ENCODE measurements at regions not wholly inside any gene's neighbourhood (a gene's known extent, or its start where the extent isn't known, plus 50 kb on each side); places are given as distances from the start of the nearest gene placed in this dataset.

GRCh38 chr7:21076574-21076973 is 289.9 kb upstream of the SP8 start:
- TF ChIP-seq CTCF (IDR thresholded peaks at IDR 0.05; ENCODE audit: insufficient read depth, low read length, poor library complexity, severe bottlenecking) = no peak
- Histone ChIP-seq H3K27me3 (replicated peaks; ENCODE audit: control insufficient read depth, insufficient read depth, low read length) (no peaks in the 10 kb centered on the region), H3K4me3 (replicated peaks; ENCODE audit: low read depth, low read length) (no peak overlapping the region), H3K36me3 (ENCODE audit: control insufficient read depth, insufficient read depth, low read length) (no peaks in the 10 kb centered on the region)
- DNase-seq (ENCODE audit: extremely low read depth, insufficient read length) = no peak

- no peak for TF ChIP-seq CTCF (IDR thresholded peaks at IDR 0.05; ENCODE audit: insufficient read depth, low read length, poor library complexity, severe bottlenecking)
- DNase-seq (ENCODE audit: extremely low read depth, insufficient read length) = no peak
- no peaks in the 10 kb centered on the region for H3K36me3 ChIP-seq (ENCODE audit: control insufficient read depth, insufficient read depth, low read length)
- no peaks in the 10 kb centered on the region for H3K27me3 ChIP-seq (replicated peaks; ENCODE audit: control insufficient read depth, insufficient read depth, low read length)
- H3K4me3 ChIP-seq (replicated peaks; ENCODE audit: low read depth, low read length) = no peak overlapping the region
Measured at GRCh38 chr7:21077602-21078001, 290.9 kb upstream of the SP8 start.

- TF ChIP-seq CTCF (IDR thresholded peaks at IDR 0.05; ENCODE audit: insufficient read depth, low read length, poor library complexity, severe bottlenecking) = no peak
- Histone ChIP-seq H3K36me3 (ENCODE audit: control insufficient read depth, insufficient read depth, low read length) (no peaks in the 10 kb centered on the region), H3K4me3 (replicated peaks; ENCODE audit: low read depth, low read length) (no peak overlapping the region), H3K27me3 (replicated peaks; ENCODE audit: control insufficient read depth, insufficient read depth, low read length) (no peaks in the 10 kb centered on the region)
- DNase-seq (ENCODE audit: extremely low read depth, insufficient read length) = no peak
Measured at GRCh38 chr7:21084286-21084685, 297.6 kb upstream of the SP8 start.

GRCh38 chr7:21086688-21087087 is 300.0 kb upstream of the SP8 start:
- H3K4me3 ChIP-seq (replicated peaks; ENCODE audit: low read depth, low read length) = no peak overlapping the region
- no peak for DNase-seq (ENCODE audit: extremely low read depth, insufficient read length)
- H3K27me3 ChIP-seq (replicated peaks; ENCODE audit: control insufficient read depth, insufficient read depth, low read length) = no peaks in the 10 kb centered on the region
- H3K36me3 ChIP-seq (ENCODE audit: control insufficient read depth, insufficient read depth, low read length) = no peaks in the 10 kb centered on the region
- no peak for TF ChIP-seq CTCF (IDR thresholded peaks at IDR 0.05; ENCODE audit: insufficient read depth, low read length, poor library complexity, severe bottlenecking)

- TF ChIP-seq CTCF (IDR thresholded peaks at IDR 0.05; ENCODE audit: insufficient read depth, low read length, poor library complexity, severe bottlenecking) = no peak
- no peak for DNase-seq (ENCODE audit: extremely low read depth, insufficient read length)
- Histone ChIP-seq H3K36me3 (ENCODE audit: control insufficient read depth, insufficient read depth, low read length) (no peaks in the 10 kb centered on the region), H3K4me3 (replicated peaks; ENCODE audit: low read depth, low read length) (no peak overlapping the region), H3K27me3 (replicated peaks; ENCODE audit: control insufficient read depth, insufficient read depth, low read length) (no peaks in the 10 kb centered on the region)
Measured at GRCh38 chr7:21089653-21090052, 303.0 kb upstream of the SP8 start.
